GM19025 (cell line): ENCODE measurements at regions not wholly inside any gene's neighbourhood (a gene's known extent, or its start where the extent isn't known, plus 50 kb on each side); places are given as distances from the start of the nearest gene placed in this dataset.

Experiments
- ATAC-seq: cut with Tn5 transposase; IDR thresholded peaks from one replicate; pipeline ENCODE4 v1.9.1; 2021; ENCODE audit warnings: mild to moderate bottlenecking, low read depth, moderate library complexity; ENCODE audit not compliant: unreplicated experiment

DNA sequence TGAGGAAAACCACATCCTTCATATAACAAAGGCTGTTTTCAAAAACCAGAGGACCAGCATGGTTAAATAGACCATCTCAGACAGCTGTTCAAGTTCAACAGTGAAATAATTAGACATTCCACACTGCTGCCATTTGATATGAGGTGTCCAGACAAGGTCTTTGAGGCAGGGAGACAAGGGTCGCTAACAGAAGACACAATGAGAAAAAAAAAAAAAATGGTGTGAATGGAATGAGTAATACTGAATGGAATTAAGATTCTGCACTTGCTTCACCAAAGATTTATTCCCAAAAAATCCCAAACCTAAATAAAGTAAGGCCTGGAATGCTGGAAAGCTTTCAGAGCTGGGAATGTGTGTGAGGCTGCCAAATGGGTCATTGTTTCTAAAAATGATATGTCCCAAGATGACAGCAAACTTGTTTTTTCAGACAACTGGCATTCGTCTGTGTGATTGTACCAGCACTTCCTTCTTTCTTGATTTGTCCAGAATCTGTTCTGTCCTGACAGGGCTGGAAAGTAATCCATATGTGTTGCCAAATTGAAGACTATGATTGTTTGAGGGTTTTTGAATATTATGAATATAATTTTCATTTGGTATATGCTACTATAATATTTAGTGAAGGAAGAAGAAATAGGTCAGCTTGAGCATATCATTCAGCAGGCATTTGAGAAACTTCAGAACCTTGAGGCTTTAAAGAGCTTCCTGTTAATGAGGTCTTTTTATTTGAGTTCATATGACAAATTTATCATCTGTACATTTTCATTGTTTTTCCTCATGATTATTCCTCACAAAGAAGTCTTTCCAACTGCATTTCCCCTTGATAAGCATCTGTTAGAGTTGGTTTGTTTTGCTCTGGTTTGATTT lies 85.2 kb upstream of the ITGA4 start:
- ATAC-seq, result no peak

- no peak for ATAC-seq
Measured at GRCh38 chr2:181372646-181373040, 84.5 kb upstream of the ITGA4 start.

DNA sequence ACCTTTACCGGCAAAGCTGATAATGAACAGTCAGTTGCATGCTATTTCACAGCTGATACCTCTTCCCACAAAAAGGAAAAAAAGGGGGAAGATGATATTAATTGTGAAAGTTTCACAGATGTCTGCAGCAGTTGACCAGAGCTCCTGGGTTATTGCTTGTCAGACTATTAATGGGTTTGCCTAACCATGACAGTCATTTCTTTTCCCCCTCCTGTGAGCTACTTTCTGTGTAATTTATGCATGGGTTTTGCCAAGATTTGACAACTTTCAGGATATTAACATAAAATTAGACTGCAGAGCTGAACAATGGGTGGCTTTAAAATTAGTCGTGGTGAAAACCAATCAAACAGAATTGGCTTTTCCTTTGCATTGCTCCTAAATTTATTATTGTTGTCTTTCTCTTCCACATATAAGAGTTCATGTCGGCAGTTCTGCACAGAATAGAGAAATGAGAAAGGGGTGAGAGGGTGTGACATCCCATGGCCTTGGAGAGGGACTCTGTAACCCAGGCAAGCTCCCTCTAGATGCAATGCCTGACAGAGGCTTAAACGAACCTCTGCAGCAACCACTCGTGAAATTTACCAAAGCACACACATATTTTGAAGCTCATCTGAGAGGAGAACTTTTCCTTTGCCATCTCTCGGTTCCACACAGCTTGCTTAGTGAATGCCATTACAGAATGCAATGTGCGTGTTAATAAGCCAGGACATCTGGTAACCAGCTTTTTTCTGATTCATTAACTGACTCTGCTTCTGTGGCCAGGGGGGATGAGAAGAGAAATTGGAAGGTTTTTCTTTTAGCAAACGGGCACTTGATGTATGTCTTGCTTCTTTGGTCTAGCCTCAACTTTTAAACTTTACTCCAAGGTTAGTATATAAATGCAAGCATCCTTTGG lies 82.2 kb upstream of the ITGA4 start:
- ATAC-seq, result peak; percentile 72

DNA sequence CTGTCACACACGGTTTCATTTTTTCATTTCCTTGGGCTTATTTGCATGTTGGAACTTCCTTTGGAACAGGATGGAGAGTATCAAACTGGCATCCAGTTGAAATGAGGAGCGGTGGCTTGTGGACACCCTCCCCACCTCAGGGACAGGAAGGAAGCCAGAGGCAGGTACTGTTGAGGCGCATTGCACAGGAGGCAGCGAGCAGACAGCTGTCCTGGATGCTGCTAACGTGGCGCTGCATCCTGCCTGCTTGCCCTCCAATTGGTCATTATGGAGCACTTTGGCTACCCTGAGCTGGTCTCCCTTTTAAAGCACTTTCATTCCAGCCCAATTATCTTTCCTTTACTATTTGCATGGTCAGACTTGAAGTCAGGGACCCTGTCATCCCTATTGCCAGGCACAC lies 80.7 kb upstream of the ITGA4 start:
- no peak for ATAC-seq

GRCh38 chr2:181376999-181377398 lies 80.2 kb upstream of the ITGA4 start:
- no peak for ATAC-seq

GRCh38 chr2:181378491-181378890 lies 78.7 kb upstream of the ITGA4 start:
- ATAC-seq, result no peak

DNA sequence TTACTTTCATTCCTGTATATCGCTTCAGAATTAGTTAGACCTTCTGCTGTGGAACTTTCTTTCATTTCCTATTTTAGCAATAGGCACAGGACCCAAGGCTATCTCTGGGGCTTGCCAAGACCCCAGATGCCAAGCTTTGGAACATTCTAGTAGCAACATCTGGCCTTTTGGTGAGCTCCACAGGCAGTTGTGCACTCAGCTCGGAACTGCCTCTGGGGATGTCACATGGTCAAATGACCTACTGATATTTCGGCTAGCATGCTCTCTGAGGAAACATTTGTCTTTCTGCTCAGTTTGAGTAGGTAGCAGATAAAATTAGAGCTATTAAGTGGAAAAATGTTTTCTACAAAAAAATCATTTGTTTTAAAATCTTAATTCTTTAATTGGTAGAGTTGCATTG lies 76.6 kb upstream of the ITGA4 start:
- ATAC-seq, result no peak

- no peak for ATAC-seq
Measured at GRCh38 chr2:181384923-181385322, 72.3 kb upstream of the ITGA4 start.

GRCh38 chr2:181389524-181389923 lies 67.7 kb upstream of the ITGA4 start:
- ATAC-seq, result no peak

DNA sequence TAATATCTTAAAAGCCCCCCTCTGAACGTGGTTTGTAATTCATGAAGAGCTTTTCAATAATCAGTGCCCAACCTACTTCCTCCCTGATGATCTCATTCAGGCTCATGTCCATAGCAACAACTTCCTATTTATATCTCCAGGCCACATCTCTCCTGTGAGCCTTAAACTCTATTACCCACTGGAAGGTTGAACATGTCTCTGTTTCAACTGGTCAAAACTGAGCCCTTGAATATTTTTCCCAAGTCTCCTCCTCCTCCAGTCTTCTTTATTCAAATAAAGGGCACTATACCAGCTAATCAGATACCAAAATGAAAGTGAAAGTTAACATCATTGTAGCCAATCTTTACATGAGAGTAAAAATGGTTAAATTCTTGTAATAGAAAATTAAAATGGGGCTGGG lies 63.7 kb upstream of the ITGA4 start:
- ATAC-seq, result no peak

DNA sequence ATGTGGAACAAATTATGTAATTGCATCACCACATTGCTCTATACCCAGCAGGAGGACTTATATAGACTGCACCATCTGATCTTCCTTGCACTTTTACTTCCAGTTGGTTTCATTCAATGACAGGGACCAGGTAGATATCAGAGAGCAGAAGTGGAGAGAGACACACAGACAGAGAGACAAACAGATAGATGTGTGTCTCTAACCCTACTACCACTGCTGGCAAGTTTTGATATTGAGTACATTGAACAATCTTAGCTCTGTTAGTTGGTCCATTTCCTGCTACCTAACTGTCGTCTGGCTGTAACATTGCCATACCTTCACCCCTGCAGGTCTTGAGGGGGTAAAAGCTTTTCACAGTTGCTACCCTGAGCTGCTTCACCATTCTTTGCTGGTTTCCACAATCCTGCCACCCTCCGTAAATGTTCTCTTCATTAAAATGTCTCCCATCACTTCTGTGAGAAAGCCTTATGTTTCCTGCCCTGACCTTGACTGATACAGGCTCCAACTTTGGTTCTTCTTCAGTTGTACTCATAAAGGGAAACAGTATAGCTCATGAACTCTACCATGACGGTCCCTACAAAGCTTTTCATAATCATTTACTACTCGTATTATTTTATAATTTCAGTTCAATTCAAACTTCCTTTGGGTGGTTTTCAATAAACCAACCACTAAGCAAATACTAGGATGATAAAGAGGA lies 62.3 kb upstream of the ITGA4 start:
- ATAC-seq, result no peak

GRCh38 chr2:181395851-181396250 lies 61.3 kb upstream of the ITGA4 start:
- no peak for ATAC-seq

DNA sequence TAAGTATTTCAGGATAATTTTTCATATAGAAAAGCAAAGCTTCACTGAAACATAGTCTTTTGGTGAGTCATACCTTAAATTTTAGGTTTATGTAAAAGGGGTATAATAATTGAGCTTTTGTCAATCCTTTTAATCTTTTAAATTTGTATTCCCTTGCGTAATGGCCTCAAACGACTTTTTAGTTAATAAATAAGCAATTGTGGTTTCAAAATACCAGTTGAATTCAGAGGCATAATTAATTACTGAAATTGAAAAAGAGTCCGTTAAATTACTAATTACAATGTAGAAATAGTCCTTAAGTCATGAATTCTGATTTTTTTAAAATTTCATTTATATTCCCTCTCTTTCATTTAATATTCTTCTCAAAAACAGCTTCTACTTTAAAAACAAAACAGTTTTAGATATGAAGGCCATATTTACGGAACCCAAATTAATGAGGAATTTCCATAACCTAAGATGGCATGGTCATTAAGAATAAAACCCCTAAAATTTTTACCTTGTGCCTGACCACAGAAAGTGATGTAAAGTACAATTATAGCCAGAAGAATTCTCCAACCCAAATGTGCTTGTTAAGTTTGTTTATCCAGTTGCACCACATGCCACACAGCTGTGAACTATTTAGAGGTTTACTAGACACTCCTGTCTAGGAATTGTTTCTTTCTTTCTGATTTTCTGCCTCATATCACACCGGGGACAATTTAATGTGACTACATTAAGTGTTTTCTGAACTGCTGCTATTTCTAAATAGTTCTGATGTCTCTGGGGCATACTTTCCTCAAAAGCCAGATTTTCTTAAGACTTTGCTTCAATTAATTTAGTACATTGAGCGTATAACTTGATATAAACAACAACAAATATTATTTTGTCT lies 60.7 kb upstream of the ITGA4 start:
- ATAC-seq, result no peak

GRCh38 chr2:181397331-181397730 lies 59.9 kb upstream of the ITGA4 start:
- ATAC-seq, result no peak

GRCh38 chr2:181398000-181398399 lies 59.2 kb upstream of the ITGA4 start:
- no peak for ATAC-seq

DNA sequence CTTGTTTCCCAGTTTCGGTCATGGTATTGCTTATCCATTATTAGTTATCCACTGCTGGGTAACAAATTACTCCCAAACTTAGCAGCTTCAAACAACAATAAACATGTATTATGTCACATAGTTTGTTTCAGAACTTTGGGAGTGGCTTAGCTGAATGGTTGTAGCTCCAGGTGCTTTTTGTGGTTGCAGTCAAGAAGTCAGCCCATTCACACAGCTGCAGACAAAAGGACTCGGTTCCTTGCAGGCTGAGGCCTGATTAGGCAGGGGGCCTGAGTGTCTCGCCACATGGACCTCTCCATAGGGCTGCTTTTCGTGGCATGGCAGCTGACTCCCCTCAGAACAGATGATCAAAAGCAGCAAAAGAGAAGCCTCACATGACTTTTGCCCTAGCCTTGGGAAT lies 58.2 kb upstream of the ITGA4 start:
- ATAC-seq, result no peak

DNA sequence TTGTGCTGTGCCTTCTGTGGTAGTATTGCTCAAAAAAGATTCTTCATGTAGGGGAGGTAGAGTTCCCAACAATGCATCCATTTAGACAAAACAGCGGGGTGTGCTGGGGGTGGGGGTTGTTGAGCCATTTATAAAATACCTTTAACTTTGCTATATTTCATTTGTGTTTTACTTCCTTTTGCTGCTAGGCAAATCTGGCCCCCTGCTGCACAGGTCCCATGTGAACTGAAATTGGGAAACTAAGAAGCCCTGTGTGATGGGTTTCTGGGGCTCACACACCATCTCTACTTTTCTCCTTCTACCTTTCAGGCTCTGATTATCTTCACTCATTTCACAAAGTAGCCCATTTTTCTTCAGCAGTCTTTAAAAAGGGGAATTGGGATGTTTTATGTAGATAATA lies 52.7 kb upstream of the ITGA4 start:
- ATAC-seq, result no peak

- ATAC-seq, result no peak
Measured at GRCh38 chr2:181407171-181407570, 50.0 kb upstream of the ITGA4 start.
